ENCODE measurements at regions not wholly inside any gene's neighbourhood (a gene's known extent, or its start where the extent isn't known, plus 50 kb on each side); places are given as distances from the start of the nearest gene placed in this dataset.

- no peak for DNase-seq (ENCODE audit: low read depth in 1 of 2, low spot score in 1 of 2)
- no peak for TF ChIP-seq RCOR1 (IDR thresholded peaks at IDR 0.05; ENCODE audit: low read depth, low read length)
- no peak overlapping the region for H3K4me2 ChIP-seq
- H3K4me3 ChIP-seq = no peak overlapping the region
- no peak overlapping the region for H3K27ac ChIP-seq
- no peaks in the 10 kb centered on the region for H3K9me3 ChIP-seq
- ChIA-PET CTCF (interaction anchor here (1.8 to 2.1 kb wide), 2 partner anchors 16 to 212 kb away, joined by 5 to 12 read pairs; no protein-coding TSS in a partner anchor), POLR2A (interaction anchor here (1.0 kb wide), 1 partner anchor 12 kb away, joined by 3 read pairs; no protein-coding TSS in a partner anchor)
- ATAC-seq = no peak
- FAIRE-seq = no peak
- 0 out of 3 replicates have a peak, but pooled peaks cover 3% of the 10 kb centered on the region for H3K4me1 ChIP-seq
- 53% methylated on average over 4 of the region's 4 CpGs for WGBS (ENCODE audit: missing lambda C conversion rate)
These were observed 50.5 kb upstream of the LRRC1 start for GRCh38 chr6:53744321-53744720.

- ATAC-seq (no peak; a peak in 1 of 6 replicates), FAIRE-seq (no peak), DNase-seq (ENCODE audit: low read depth in 1 of 2, low spot score in 1 of 2) (no peak)
- Histone ChIP-seq H3K27ac (no peak overlapping the region), H3K4me3 (no peak overlapping the region), H3K4me1 (0 out of 3 replicates have a peak, but pooled peaks cover 7% of the 10 kb centered on the region), H3K9me3 (no peaks in the 10 kb centered on the region), H3K4me2 (no peak overlapping the region)
- POLR2A ChIA-PET = interaction anchor here (1.3 kb wide), 1 partner anchor 215 kb away, joined by 4 read pairs; no protein-coding TSS in a partner anchor
- CTCF ChIA-PET = interaction anchor here (1.3 kb wide), 1 partner anchor 215 kb away, joined by 3 read pairs; no protein-coding TSS in a partner anchor
- 81% methylated on average over 10 of the region's 10 CpGs for WGBS (ENCODE audit: missing lambda C conversion rate)
- TF ChIP-seq HOXB13 (CRISPR knock-in tag; IDR thresholded peaks at IDR 0.05; ENCODE audit: low read depth) (no peak), PBX3 (IDR thresholded peaks at IDR 0.05) (no peak), HDAC2 (IDR thresholded peaks at IDR 0.05) (no peak), NFE2L2 (conservative IDR thresholded peaks at IDR 0.05; ENCODE audit: low read length) (no peak), HEYL (CRISPR knock-in tag; IDR thresholded peaks at IDR 0.05) (no peak), CHD2 (IDR thresholded peaks at IDR 0.05; ENCODE audit: low read length, partially characterized antibody) (no peak), FOSL2 (IDR thresholded peaks at IDR 0.05) (no peak), FOSL2 (CRISPR knock-in tag; IDR thresholded peaks at IDR 0.05) (no peak), ESRRA (IDR thresholded peaks at IDR 0.05; ENCODE audit: borderline replicate concordance, low read length) (no peak)
- TF ChIP-seq, protein P1, sequence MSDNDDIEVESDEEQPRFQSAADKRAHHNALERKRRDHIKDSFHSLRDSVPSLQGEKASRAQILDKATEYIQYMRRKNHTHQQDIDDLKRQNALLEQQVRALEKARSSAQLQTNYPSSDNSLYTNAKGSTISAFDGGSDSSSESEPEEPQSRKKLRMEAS (IDR thresholded peaks at IDR 0.05) = no peak
These were observed 53.6 kb upstream of the LRRC1 start for GRCh38 chr6:53741034-53741823.

- no peak for FAIRE-seq
These were observed 57.1 kb upstream of the LRRC1 start for GRCh38 chr6:53737746-53738145.

More at GRCh38 chr6:53737746-53738145, 57.1 kb upstream of the LRRC1 start:
- DNase-seq (ENCODE audit: low read depth in 1 of 2, low spot score in 1 of 2) (peak in 1 of 2 experiments; percentile 24), ATAC-seq (no peak)
- Histone ChIP-seq H3K27ac (no peak overlapping the region), H3K4me2 (no peak overlapping the region), H3K4me3 (no peak overlapping the region), H3K9me3 (no peaks in the 10 kb centered on the region), H3K4me1 (peaks cover 25% of the 10 kb centered on the region)
- ChIA-PET POLR2A (no interaction called here), CTCF (interaction anchor here (1.0 kb wide), 1 partner anchor 9 kb away, joined by 6 read pairs; no protein-coding TSS in a partner anchor)
- WGBS (ENCODE audit: missing lambda C conversion rate) = 37% methylated on average over 3 of the region's 3 CpGs
- TF ChIP-seq SMC3 (IDR thresholded peaks at IDR 0.05) = no peak
- no peak for TF ChIP-seq RNF2 (IDR thresholded peaks at IDR 0.05; ENCODE audit: borderline replicate concordance, low read depth)
- no peak for TF ChIP-seq HOXA7 (CRISPR knock-in tag; IDR thresholded peaks at IDR 0.05)
- TF ChIP-seq, protein P2, sequence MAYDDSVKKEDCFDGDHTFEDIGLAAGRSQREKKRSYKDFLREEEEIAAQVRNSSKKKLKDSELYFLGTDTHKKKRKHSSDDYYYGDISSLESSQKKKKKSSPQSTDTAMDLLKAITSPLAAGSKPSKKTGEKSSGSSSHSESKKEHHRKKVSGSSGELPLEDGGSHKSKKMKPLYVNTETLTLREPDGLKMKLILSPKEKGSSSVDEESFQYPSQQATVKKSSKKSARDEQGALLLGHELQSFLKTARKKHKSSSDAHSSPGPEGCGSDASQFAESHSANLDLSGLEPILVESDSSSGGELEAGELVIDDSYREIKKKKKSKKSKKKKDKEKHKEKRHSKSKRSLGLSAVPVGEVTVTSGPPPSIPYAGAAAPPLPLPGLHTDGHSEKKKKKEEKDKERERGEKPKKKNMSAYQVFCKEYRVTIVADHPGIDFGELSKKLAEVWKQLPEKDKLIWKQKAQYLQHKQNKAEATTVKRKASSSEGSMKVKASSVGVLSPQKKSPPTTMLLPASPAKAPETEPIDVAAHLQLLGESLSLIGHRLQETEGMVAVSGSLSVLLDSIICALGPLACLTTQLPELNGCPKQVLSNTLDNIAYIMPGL (CRISPR knock-in tag; IDR thresholded peaks at IDR 0.05; ENCODE audit: borderline replicate concordance) = no peak
- TF ChIP-seq SREBF2 (IDR thresholded peaks at IDR 0.05) = no peak
- TF ChIP-seq CTCF (IDR thresholded peaks at IDR 0.05) = no peak
- no peak for TF ChIP-seq BCL3 (IDR thresholded peaks at IDR 0.05)
- TF ChIP-seq RARB (CRISPR knock-in tag; IDR thresholded peaks at IDR 0.05) = no peak
- no peak for TF ChIP-seq ZSCAN20 (CRISPR knock-in tag; IDR thresholded peaks at IDR 0.05)
- TF ChIP-seq CHD4 (IDR thresholded peaks at IDR 0.05; ENCODE audit: borderline replicate concordance) = no peak
- no peak for TF ChIP-seq ESRRA (IDR thresholded peaks at IDR 0.05; ENCODE audit: borderline replicate concordance, low read length)
- no peak for TF ChIP-seq TP53 (CRISPR knock-in tag; IDR thresholded peaks at IDR 0.05)
- TF ChIP-seq FOSB (CRISPR knock-in tag; IDR thresholded peaks at IDR 0.05) = no peak
- no peak for TF ChIP-seq ZNF302 (CRISPR knock-in tag; IDR thresholded peaks at IDR 0.05)

All from A549 (cell line).